Gastrocnemius medialis (tissue), 4 donors: ENCODE measurements at regions not wholly inside any gene's neighbourhood (a gene's known extent, or its start where the extent isn't known, plus 50 kb on each side); places are given as distances from the start of the nearest gene placed in this dataset.

ENCODE experiments used
- POLR2A ChIP-seq, 2 donors: fragments of 450-650 bp; IDR thresholded peaks; one replicate each; pipeline ENCODE4 v1.6.1; 2017; ENCODE audit warnings: antibody characterized with exemption in 2 of 2, mild to moderate bottlenecking in 2 of 2, moderate library complexity in 2 of 2
- TF ChIP-seq, protein P1 (sequence below), 5 experiments: fragments of 450-650 bp in 3 of 5; fragments of 200-600 bp in 2 of 5; sonication (generic) in 2 of 5; IDR thresholded peaks in 4 of 5; conservative IDR thresholded peaks in 1 of 5; 1 replicate in 4 of 5; 2 replicates in 1 of 5; pipeline ENCODE4 v1.5.1; 2016 to 2019; ENCODE audit warnings: antibody characterized with exemption in 5 of 5, mild to moderate bottlenecking in 3 of 5, moderate library complexity in 3 of 5

- TF ChIP-seq, protein P1, sequence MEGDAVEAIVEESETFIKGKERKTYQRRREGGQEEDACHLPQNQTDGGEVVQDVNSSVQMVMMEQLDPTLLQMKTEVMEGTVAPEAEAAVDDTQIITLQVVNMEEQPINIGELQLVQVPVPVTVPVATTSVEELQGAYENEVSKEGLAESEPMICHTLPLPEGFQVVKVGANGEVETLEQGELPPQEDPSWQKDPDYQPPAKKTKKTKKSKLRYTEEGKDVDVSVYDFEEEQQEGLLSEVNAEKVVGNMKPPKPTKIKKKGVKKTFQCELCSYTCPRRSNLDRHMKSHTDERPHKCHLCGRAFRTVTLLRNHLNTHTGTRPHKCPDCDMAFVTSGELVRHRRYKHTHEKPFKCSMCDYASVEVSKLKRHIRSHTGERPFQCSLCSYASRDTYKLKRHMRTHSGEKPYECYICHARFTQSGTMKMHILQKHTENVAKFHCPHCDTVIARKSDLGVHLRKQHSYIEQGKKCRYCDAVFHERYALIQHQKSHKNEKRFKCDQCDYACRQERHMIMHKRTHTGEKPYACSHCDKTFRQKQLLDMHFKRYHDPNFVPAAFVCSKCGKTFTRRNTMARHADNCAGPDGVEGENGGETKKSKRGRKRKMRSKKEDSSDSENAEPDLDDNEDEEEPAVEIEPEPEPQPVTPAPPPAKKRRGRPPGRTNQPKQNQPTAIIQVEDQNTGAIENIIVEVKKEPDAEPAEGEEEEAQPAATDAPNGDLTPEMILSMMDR (IDR thresholded peaks at IDR 0.05 in 4 of 5, conservative IDR thresholded peaks at IDR 0.05 in 1 of 5) = no peak
- TF ChIP-seq POLR2A (IDR thresholded peaks at IDR 0.05) = no peak
These were observed 112.5 kb upstream of the SPAG17 start for GRCh38 chr1:118297521-118297920.
